PC-9 (cell line): ENCODE measurements at regions not wholly inside any gene's neighbourhood (a gene's known extent, or its start where the extent isn't known, plus 50 kb on each side); places are given as distances from the start of the nearest gene placed in this dataset.

ENCODE experiments used
- BruUV-seq: library from RNA; stranded (reverse); fragments of 400-500 nt; replicated peaks from 2 replicates; lab custom pipeline; 2021; lab: Mats Ljungman, UMichigan
- CTCF ChIA-PET: fragments of 300-600 bp; sonication (Branson Sonifier 250); formaldehyde crosslinking; loops from one replicate; lab custom pipeline; 2022; ENCODE audit warnings: antibody characterized with exemption; lab: Charles Lee
- POLR2A ChIA-PET: fragments of 300-600 bp; sonication (Branson Sonifier 250); formaldehyde crosslinking; loops from one replicate; lab custom pipeline; 2022; ENCODE audit warnings: antibody characterized with exemption; ENCODE audit not compliant: unreplicated experiment; lab: Charles Lee
- DNase-seq, 2 experiments: peaks; one replicate each; pipeline versions ENCODE4 v3.0.0 to v3.0.0-alpha.2; 2015 to 2022; ENCODE audit warnings: mixed read lengths in 1 of 2
- H2AFZ ChIP-seq: fragments of 200-600 bp; sonication (generic); 2 replicates; pipeline ENCODE4 v1.8.1; 2017; ENCODE audit warnings: antibody characterized with exemption
- H3F3A ChIP-seq: fragments of 200-600 bp; sonication (generic); 2 replicates; pipeline ENCODE4 v1.8.1; 2017; ENCODE audit warnings: antibody characterized with exemption, mild to moderate bottlenecking, low read depth; ENCODE audit not compliant: insufficient read depth
- H3K27ac ChIP-seq: fragments of 200-600 bp; sonication (generic); 2 replicates; pipeline ENCODE4 v1.6.1; 2016; ENCODE audit warnings: mixed run types
- H3K27me3 ChIP-seq: fragments of 200-600 bp; sonication (generic); 2 replicates; pipeline ENCODE4 v1.6.1; 2016; ENCODE audit warnings: low read depth, mixed run types; ENCODE audit not compliant: insufficient read depth
- H3K36me3 ChIP-seq: fragments of 200-600 bp; sonication (generic); 2 replicates; pipeline ENCODE4 v1.6.1; 2016; ENCODE audit warnings: low read depth, mixed run types
- H3K4me1 ChIP-seq: fragments of 200-600 bp; sonication (generic); replicated peaks from 2 replicates; pipeline ENCODE4 v1.6.1; 2016; ENCODE audit warnings: mixed run types; ENCODE audit not compliant: insufficient read depth
- H3K4me2 ChIP-seq: fragments of 200-600 bp; sonication (generic); 2 replicates; pipeline ENCODE4 v1.6.1; 2017; ENCODE audit warnings: mixed run types
- H3K4me3 ChIP-seq: fragments of 200-600 bp; sonication (generic); 2 replicates; pipeline ENCODE4 v1.6.1; 2016; ENCODE audit warnings: mixed run types
- H3K79me2 ChIP-seq: fragments of 200-600 bp; sonication (generic); 2 replicates; pipeline ENCODE4 v1.6.1; 2017; ENCODE audit warnings: low read depth, mixed run types
- H3K9me2 ChIP-seq: fragments of 200-600 bp; sonication (generic); 2 replicates; pipeline ENCODE4 v1.8.1; 2017; ENCODE audit warnings: mild to moderate bottlenecking; ENCODE audit not compliant: insufficient read depth
- H3K9me3 ChIP-seq: fragments of 200-600 bp; sonication (generic); 2 replicates; pipeline ENCODE4 v1.8.1; 2016; ENCODE audit warnings: low read depth; ENCODE audit not compliant: insufficient read depth
- H4K20me1 ChIP-seq: fragments of 200-600 bp; sonication (generic); 2 replicates; pipeline ENCODE4 v1.8.1; 2017; ENCODE audit not compliant: insufficient read depth
- CTCF ChIP-seq: fragments of 200-600 bp; sonication (generic); conservative IDR thresholded peaks from 2 replicates; pipeline ENCODE4 v1.6.1; 2017; ENCODE audit warnings: mixed run types, antibody characterized with exemption, mild to moderate bottlenecking, moderate library complexity
- EZH2 ChIP-seq: fragments of 200-600 bp; sonication (generic); IDR thresholded peaks from 2 replicates; pipeline ENCODE4 v1.8.0; 2017; ENCODE audit warnings: antibody characterized with exemption, low read depth
- intact Hi-C: fragments of 100-400 bp; cut with micrococcal nuclease; formaldehyde crosslinking; loops from one replicate; pipeline ENCODE4 v1.10.0; 2022; ENCODE audit not compliant: unreplicated experiment

- CTCF ChIA-PET: no interaction called here
- DNase-seq: no peak
- no peaks in the 10 kb centered on the region for H3K9me2 ChIP-seq
- no peaks in the 10 kb centered on the region for H3F3A ChIP-seq
- no peak overlapping the region for H2AFZ ChIP-seq
- intact Hi-C loops: no loop called here
- no peaks in the 10 kb centered on the region for H3K36me3 ChIP-seq
- no peak overlapping the region for H3K4me3 ChIP-seq
- H3K9me3 ChIP-seq: no peaks in the 10 kb centered on the region
- H3K4me1 ChIP-seq: no peaks in the 10 kb centered on the region
- no peak overlapping the region for H3K4me2 ChIP-seq
- H3K79me2 ChIP-seq: no peaks in the 10 kb centered on the region
- BruUV-seq: no TSS peak
- H3K27ac ChIP-seq: no peak overlapping the region
- POLR2A ChIA-PET: no interaction called here
- H4K20me1 ChIP-seq: no peaks in the 10 kb centered on the region
- TF ChIP-seq EZH2: no peak
- TF ChIP-seq CTCF: no peak
- peaks cover 61% of the 10 kb centered on the region for H3K27me3 ChIP-seq
Observed at GRCh38 chr16:73483076-73483791, 435.3 kb upstream of the ZFHX3 start.

GRCh38 chr16:73482310-73482709, 434.4 kb upstream of the ZFHX3 start:
- H3K4me1 ChIP-seq: no peaks in the 10 kb centered on the region
- H3K4me3 ChIP-seq: no peak overlapping the region
- H4K20me1 ChIP-seq: no peaks in the 10 kb centered on the region
- TF ChIP-seq CTCF: no peak
- TF ChIP-seq EZH2: no peak
- BruUV-seq: no TSS peak
- H3K36me3 ChIP-seq: no peaks in the 10 kb centered on the region
- H2AFZ ChIP-seq: no peak overlapping the region
- no peaks in the 10 kb centered on the region for H3K79me2 ChIP-seq
- no peak for DNase-seq
- POLR2A ChIA-PET: no interaction called here
- H3F3A ChIP-seq: no peaks in the 10 kb centered on the region
- H3K27me3 ChIP-seq: peaks cover 61% of the 10 kb centered on the region
- H3K27ac ChIP-seq: no peak overlapping the region
- CTCF ChIA-PET: no interaction called here
- no peak overlapping the region for H3K4me2 ChIP-seq
- intact Hi-C loops: no loop called here
- no peaks in the 10 kb centered on the region for H3K9me2 ChIP-seq
- no peaks in the 10 kb centered on the region for H3K9me3 ChIP-seq

- Histone ChIP-seq H3K79me2 (no peaks in the 10 kb centered on the region), H3K4me3 (no peak overlapping the region), H3K27me3 (peaks cover 61% of the 10 kb centered on the region), H3K9me3 (no peaks in the 10 kb centered on the region), H3K36me3 (no peaks in the 10 kb centered on the region), H2AFZ (no peak overlapping the region), H3F3A (no peaks in the 10 kb centered on the region), H4K20me1 (no peaks in the 10 kb centered on the region), H3K4me2 (no peak overlapping the region), H3K27ac (no peak overlapping the region), H3K4me1 (no peaks in the 10 kb centered on the region), H3K9me2 (no peaks in the 10 kb centered on the region)
- POLR2A ChIA-PET: no interaction called here
- intact Hi-C loops: no loop called here
- no TSS peak for BruUV-seq
- no peak for DNase-seq
- no peak for TF ChIP-seq EZH2
- no peak for TF ChIP-seq CTCF
- CTCF ChIA-PET: no interaction called here
Observed at GRCh38 chr16:73480381-73480780, 432.5 kb upstream of the ZFHX3 start.
